Small intestine (tissue), 7 donors: ENCODE measurements at regions not wholly inside any gene's neighbourhood (a gene's known extent, or its start where the extent isn't known, plus 50 kb on each side); places are given as distances from the start of the nearest gene placed in this dataset.

Experiments
- DNase-seq, 2 donors: peaks; one replicate each; pipeline versions ENCODE4 v3.0.0 to v3.0.0-alpha.2; 2013
- FAIRE-seq: peaks from 2 replicates; lab custom pipeline; 2012; peaks lifted over from hg19 to GRCh38; lab: Jason Lieb, UNC
- H3K27ac ChIP-seq, 3 donors: one replicate each; pipeline ENCODE4 v1.5.1; 2013; ENCODE audit warnings: low read length in 2 of 3, mild to moderate bottlenecking in 2 of 3, control low read depth in 1 of 3, inconsistent platforms in 1 of 3, low read depth in 1 of 3, moderate library complexity in 1 of 3
- H3K27me3 ChIP-seq, 3 donors: one replicate each; pipeline ENCODE4 v1.6.1; 2013; ENCODE audit warnings: low read length in 3 of 3, inconsistent platforms in 1 of 3; ENCODE audit not compliant: control insufficient read depth in 3 of 3, insufficient read depth in 3 of 3
- H3K36me3 ChIP-seq, 3 donors: one replicate each; pipeline ENCODE4 v1.6.1; 2013; ENCODE audit warnings: low read length in 3 of 3, inconsistent platforms in 1 of 3, low read depth in 1 of 3, mild to moderate bottlenecking in 1 of 3, moderate library complexity in 1 of 3; ENCODE audit not compliant: control insufficient read depth in 3 of 3, insufficient read depth in 2 of 3
- H3K4me1 ChIP-seq, 3 donors: one replicate each; pipeline ENCODE4 v1.6.1; 2013; ENCODE audit warnings: low read length in 2 of 3, inconsistent platforms in 1 of 3, low read depth in 1 of 3, mild to moderate bottlenecking in 1 of 3, moderate library complexity in 1 of 3; ENCODE audit not compliant: control insufficient read depth in 3 of 3, insufficient read depth in 2 of 3
- H3K4me3 ChIP-seq, 3 donors: one replicate each; pipeline ENCODE4 v1.5.1; 2013; ENCODE audit warnings: low read length in 3 of 3, control low read depth in 1 of 3, inconsistent platforms in 1 of 3, low read depth in 1 of 3, mild to moderate bottlenecking in 1 of 3, moderate library complexity in 1 of 3
- H3K9me3 ChIP-seq, 2 donors: one replicate each; pipeline ENCODE4 v1.6.1; 2013; ENCODE audit warnings: low read depth in 1 of 2, low read length in 1 of 2; ENCODE audit not compliant: control insufficient read depth in 2 of 2, insufficient read depth in 1 of 2
- WGBS, 3 donors: extraction: QIAGEN DNeasy Blood & Tissue Kit; methylation state at CpG; one replicate each; pipeline ENCODE4 v1.1.7; 2013; 5-methylcytosine and 5-hydroxymethylcytosine counted together
- donor health status: healthy with polysubstance abuse.
- donor health status: control.
- donor health status: control.
- donor health status: Bipolar disorder and iron deficiency.
- donor health status: healthy.

- 21 to 29% (median 25%) methylated on average over 13 of the region's 13 CpGs for WGBS, 3 donors
- H3K4me1 ChIP-seq: no peaks in the 10 kb centered on the region
- FAIRE-seq (no peak), DNase-seq (no peak)
- H3K27ac ChIP-seq: no peak overlapping the region
- no peak overlapping the region for H3K4me3 ChIP-seq
- H3K9me3 ChIP-seq: no peaks in the 10 kb centered on the region
- no peaks in the 10 kb centered on the region for H3K36me3 ChIP-seq
- H3K27me3 ChIP-seq: no peaks in the 10 kb centered on the region
These were observed 393.9 kb upstream of the SALL1 start for GRCh38 chr16:51544851-51545467.

- Histone ChIP-seq H3K4me1 (no peaks in the 10 kb centered on the region), H3K9me3 (no peaks in the 10 kb centered on the region), H3K27me3 (no peaks in the 10 kb centered on the region), H3K27ac (no peak overlapping the region), H3K36me3 (no peaks in the 10 kb centered on the region), H3K4me3 (no peak overlapping the region)
- DNase-seq: no peak
- 70 to 79% (median 75%) methylated on average over 9 of the region's 9 CpGs for whole genome bisulfite sequencing, 3 donors
- FAIRE-seq: no peak
These were observed 392.9 kb upstream of the SALL1 start for GRCh38 chr16:51543971-51544370.

- H3K4me3 ChIP-seq: no peak overlapping the region
- no peaks in the 10 kb centered on the region for H3K4me1 ChIP-seq
- H3K27me3 ChIP-seq: no peaks in the 10 kb centered on the region
- no peaks in the 10 kb centered on the region for H3K9me3 ChIP-seq
- no peak for DNase-seq
- no peak for FAIRE-seq
- H3K36me3 ChIP-seq: no peaks in the 10 kb centered on the region
- WGBS, 3 donors: 56 to 68% (median 67%) methylated on average over 12 of the region's 12 CpGs
- H3K27ac ChIP-seq: no peak overlapping the region
These were observed 392.1 kb upstream of the SALL1 start for GRCh38 chr16:51542981-51543815.

GRCh38 chr16:51540259-51540658 is 389.2 kb upstream of the SALL1 start:
- 42 to 68% (median 43%) methylated on average over 2 of the region's 2 CpGs for WGBS, 3 donors
- no peaks in the 10 kb centered on the region for H3K4me1 ChIP-seq
- no peaks in the 10 kb centered on the region for H3K36me3 ChIP-seq

GRCh38 chr16:51538707-51539498 is 387.8 kb upstream of the SALL1 start:
- 14 to 20% (median 15%) methylated on average over 7 of the region's 7 CpGs for WGBS, 3 donors
- DNase-seq: no peak
- no peak for FAIRE-seq
- Histone ChIP-seq H3K4me3 (no peak overlapping the region), H3K9me3 (no peaks in the 10 kb centered on the region), H3K27me3 (no peaks in the 10 kb centered on the region), H3K27ac (no peak overlapping the region), H3K36me3 (no peaks in the 10 kb centered on the region), H3K4me1 (no peaks in the 10 kb centered on the region)

More at GRCh38 chr16:51540259-51540658, 389.2 kb upstream of the SALL1 start:
- H3K27me3 ChIP-seq: no peaks in the 10 kb centered on the region
- no peak overlapping the region for H3K27ac ChIP-seq
- H3K4me3 ChIP-seq: no peak overlapping the region
- no peak for DNase-seq
- no peak for FAIRE-seq
- no peaks in the 10 kb centered on the region for H3K9me3 ChIP-seq

- Histone ChIP-seq H3K4me1 (no peaks in the 10 kb centered on the region), H3K4me3 (no peak overlapping the region), H3K36me3 (no peaks in the 10 kb centered on the region), H3K9me3 (no peaks in the 10 kb centered on the region), H3K27me3 (no peaks in the 10 kb centered on the region), H3K27ac (no peak overlapping the region)
- DNase-seq (no peak), FAIRE-seq (no peak)
- 61 to 80% (median 70%) methylated on average over 11 of the region's 11 CpGs for WGBS, 3 donors
These were observed 384.5 kb upstream of the SALL1 start for GRCh38 chr16:51535591-51535990.

GRCh38 chr16:51532551-51532950 is 381.5 kb upstream of the SALL1 start:
- DNase-seq: no peak
- no peak for FAIRE-seq
- no peaks in the 10 kb centered on the region for H3K27me3 ChIP-seq
- no peak overlapping the region for H3K27ac ChIP-seq
- H3K4me1 ChIP-seq: no peaks in the 10 kb centered on the region
- H3K36me3 ChIP-seq: no peaks in the 10 kb centered on the region
- 62 to 81% (median 77%) methylated on average over 1 of the region's 1 CpG for WGBS, 3 donors
- H3K4me3 ChIP-seq: no peak overlapping the region
- H3K9me3 ChIP-seq: no peaks in the 10 kb centered on the region

- Histone ChIP-seq H3K4me3 (no peak overlapping the region), H3K9me3 (no peaks in the 10 kb centered on the region), H3K27me3 (no peaks in the 10 kb centered on the region), H3K36me3 (no peaks in the 10 kb centered on the region), H3K4me1 (no peaks in the 10 kb centered on the region), H3K27ac (no peak overlapping the region)
- no peak for FAIRE-seq
- WGBS, 3 donors: 75 to 87% (median 83%) methylated on average over 3 of the region's 3 CpGs
- DNase-seq: no peak
These were observed 380.2 kb upstream of the SALL1 start for GRCh38 chr16:51531271-51531670.
